Skeletal muscle satellite cell (primary cell): ENCODE measurements at regions not wholly inside any gene's neighbourhood (a gene's known extent, or its start where the extent isn't known, plus 50 kb on each side); places are given as distances from the start of the nearest gene placed in this dataset.

Source experiments
- H3K27me3 ChIP-seq: 2 replicates; pipeline ENCODE4 v1.7.0; 2013; ENCODE audit warnings: low read length; ENCODE audit not compliant: control insufficient read depth, insufficient read depth
- H3K36me3 ChIP-seq: 2 replicates; pipeline ENCODE4 v1.7.0; 2013; ENCODE audit warnings: mild to moderate bottlenecking, control low read depth, low read length; ENCODE audit not compliant: insufficient read depth
- H3K4me1 ChIP-seq: 2 replicates; pipeline ENCODE4 v1.7.0; 2013; ENCODE audit warnings: low read length; ENCODE audit not compliant: control insufficient read depth, insufficient read depth
- H3K4me2 ChIP-seq: 2 replicates; pipeline ENCODE4 v1.7.0; 2013; ENCODE audit warnings: mild to moderate bottlenecking, low read length
- H3K4me3 ChIP-seq: 2 replicates; pipeline ENCODE4 v1.7.0; 2013; ENCODE audit warnings: low read length
- H3K9ac ChIP-seq: 2 replicates; pipeline ENCODE4 v1.7.0; 2013; ENCODE audit warnings: mild to moderate bottlenecking, low read depth, low read length, moderate library complexity
- H3K9me3 ChIP-seq: replicated peaks from 2 replicates; pipeline ENCODE4 v1.7.0; 2013; ENCODE audit warnings: mild to moderate bottlenecking, control low read depth, low read length

DNA sequence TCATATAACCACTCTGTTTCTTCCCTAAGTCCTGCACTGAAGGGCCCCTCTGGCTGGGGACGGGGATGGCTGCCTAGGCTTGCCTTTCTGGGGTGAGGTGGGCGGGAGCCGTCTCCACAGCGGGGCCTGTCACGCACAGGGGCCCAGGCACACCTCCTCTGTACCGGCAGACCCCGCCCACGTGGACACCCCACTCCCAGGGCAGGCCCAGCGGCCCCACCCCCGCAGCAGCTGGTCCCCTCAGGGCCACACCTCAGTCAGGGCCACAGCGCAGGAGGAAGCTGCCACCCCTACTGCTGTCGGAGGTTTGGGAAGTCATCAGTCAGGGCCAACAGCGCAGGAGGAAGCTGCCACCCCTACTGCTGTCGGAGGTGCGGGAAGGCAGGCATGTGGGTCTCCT is 257.6 kb upstream of the RAB6C start:
- Histone ChIP-seq H3K4me3 (no peak overlapping the region), H3K9me3 (peaks cover 9% of the 10 kb centered on the region), H3K36me3 (no peaks in the 10 kb centered on the region), H3K4me1 (no peaks in the 10 kb centered on the region), H3K27me3 (no peaks in the 10 kb centered on the region), H3K9ac (no peak overlapping the region), H3K4me2 (no peak overlapping the region)

DNA sequence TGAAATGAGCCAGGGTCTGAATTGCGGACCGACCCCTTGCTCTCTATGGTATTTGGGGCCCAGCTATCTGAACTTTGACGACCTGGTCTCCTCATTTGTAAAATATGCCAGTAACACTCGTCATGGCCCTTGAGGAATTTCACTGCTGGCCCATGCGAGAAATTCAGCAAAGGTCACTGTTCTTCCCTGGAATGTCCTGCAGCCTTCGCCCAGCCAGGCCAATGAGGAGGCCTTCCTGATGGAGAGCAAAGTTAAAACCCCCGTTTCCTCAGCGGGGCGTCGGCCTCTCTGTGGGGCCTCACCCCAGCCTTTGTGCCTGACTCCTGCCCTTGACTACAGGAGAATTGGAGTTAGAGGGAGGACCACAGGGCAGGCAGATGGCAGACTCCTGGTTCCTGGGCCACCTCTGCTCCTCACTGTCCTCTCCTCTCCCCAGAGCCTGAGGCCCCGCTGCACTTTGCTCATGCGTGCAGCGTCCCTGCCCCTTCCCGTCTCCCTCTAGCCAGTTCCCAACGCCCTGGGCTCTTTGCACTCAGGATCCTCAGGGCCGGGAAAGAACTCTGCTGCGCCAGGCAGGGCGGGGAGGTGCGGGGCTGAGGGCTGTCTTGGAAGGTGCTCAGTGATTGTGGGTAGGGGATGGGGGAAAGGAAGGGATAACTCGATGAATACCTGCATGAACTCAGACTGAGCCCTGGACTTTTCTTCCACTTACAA is 257.0 kb upstream of the RAB6C start:
- Histone ChIP-seq H3K36me3 (no peaks in the 10 kb centered on the region), H3K9me3 (peaks cover 9% of the 10 kb centered on the region), H3K9ac (no peak overlapping the region), H3K27me3 (no peaks in the 10 kb centered on the region), H3K4me3 (no peak overlapping the region), H3K4me2 (no peak overlapping the region), H3K4me1 (no peaks in the 10 kb centered on the region)

DNA sequence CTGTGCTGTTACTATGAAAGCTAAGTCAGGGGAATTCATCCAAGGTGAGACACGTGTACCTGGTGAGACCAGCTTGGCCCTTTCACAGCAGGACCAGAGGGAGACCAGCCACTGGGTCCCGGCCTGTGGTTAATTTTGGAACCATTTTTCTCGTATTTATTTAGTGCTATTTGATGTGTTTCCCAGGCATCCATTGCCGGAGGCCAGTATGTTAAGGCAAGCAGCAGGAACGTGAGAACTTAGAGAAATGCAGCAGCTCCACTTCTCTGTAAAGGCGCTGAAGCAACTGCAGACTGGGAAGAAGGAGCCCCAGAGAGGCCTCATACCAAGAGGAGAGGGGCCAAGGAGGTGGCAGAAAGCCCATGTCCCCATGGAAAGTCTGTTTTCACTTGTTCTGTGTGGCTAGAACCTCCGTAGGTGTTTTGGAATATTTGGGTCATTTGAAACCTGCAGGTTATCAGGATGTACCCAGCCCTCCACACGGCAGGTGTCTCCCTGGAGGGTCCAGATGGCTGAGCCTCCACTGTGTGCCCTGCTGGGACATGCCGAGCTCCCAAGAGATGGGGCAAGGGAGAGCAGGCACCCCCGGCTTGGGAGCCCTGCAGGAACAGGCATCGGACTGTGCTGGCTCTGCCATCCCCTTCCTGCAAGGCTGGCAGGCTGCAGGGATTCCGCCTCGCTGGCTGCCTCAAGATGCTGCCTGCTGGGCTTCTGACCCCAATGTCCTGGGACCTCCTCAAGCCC is 256.0 kb upstream of the RAB6C start:
- Histone ChIP-seq H3K9me3 (peaks cover 4% of the 10 kb centered on the region), H3K36me3 (no peaks in the 10 kb centered on the region), H3K4me3 (no peak overlapping the region), H3K4me2 (no peak overlapping the region), H3K9ac (no peak overlapping the region), H3K4me1 (no peaks in the 10 kb centered on the region), H3K27me3 (no peaks in the 10 kb centered on the region)

- Histone ChIP-seq H3K4me2 (no peak overlapping the region), H3K27me3 (no peaks in the 10 kb centered on the region), H3K9me3 (peaks cover 4% of the 10 kb centered on the region), H3K4me1 (no peaks in the 10 kb centered on the region), H3K4me3 (no peak overlapping the region), H3K36me3 (no peaks in the 10 kb centered on the region), H3K9ac (no peak overlapping the region)
Observed at GRCh38 chr2:129724021-129724757, 255.3 kb upstream of the RAB6C start.

DNA sequence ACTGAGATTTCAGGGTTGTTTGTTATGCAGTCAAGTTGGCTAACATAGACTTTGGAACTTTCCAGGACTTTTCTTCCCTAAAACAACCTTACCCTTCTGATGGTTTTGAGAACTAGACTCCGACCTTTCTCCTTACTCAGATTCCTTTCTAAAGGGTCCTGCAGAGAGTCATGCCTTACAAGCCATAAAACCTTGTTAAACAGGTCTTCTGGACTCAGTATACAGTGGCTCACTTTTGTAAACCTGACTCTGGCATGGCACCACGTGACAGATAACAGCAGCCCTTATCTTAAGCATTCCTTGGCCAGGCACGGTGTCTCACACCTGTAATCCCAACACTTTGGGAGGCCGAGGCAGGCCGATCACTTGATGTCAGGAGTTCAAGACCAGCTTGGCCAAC is 253.2 kb upstream of the RAB6C start:
- Histone ChIP-seq H3K9ac (no peak overlapping the region), H3K27me3 (no peaks in the 10 kb centered on the region), H3K4me3 (no peak overlapping the region), H3K4me2 (no peak overlapping the region), H3K36me3 (no peaks in the 10 kb centered on the region), H3K9me3 (peaks cover 8% of the 10 kb centered on the region), H3K4me1 (no peaks in the 10 kb centered on the region)

DNA sequence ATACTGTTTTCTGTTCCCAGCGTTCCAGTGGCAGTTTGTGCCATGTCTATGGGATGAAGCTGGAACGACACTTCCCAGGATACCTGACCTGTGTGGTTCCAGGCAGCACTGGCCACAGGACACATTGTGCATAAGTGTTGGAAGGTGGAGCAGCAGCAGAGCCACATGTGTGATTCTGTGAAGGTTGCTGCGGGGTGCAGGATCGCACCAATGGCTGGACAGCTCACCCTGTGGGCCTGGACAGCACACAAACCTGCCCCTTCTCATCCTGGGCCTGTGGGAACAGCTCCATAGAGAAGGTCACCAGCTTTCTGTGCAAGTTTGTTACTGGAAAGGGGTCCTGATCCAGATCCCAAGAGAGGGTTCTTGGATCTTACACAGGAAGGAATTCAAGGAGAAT is 252.2 kb upstream of the RAB6C start:
- Histone ChIP-seq H3K4me3 (no peak overlapping the region), H3K9me3 (peaks cover 9% of the 10 kb centered on the region), H3K4me2 (no peak overlapping the region), H3K36me3 (no peaks in the 10 kb centered on the region), H3K4me1 (no peaks in the 10 kb centered on the region), H3K9ac (no peak overlapping the region), H3K27me3 (no peaks in the 10 kb centered on the region)

DNA sequence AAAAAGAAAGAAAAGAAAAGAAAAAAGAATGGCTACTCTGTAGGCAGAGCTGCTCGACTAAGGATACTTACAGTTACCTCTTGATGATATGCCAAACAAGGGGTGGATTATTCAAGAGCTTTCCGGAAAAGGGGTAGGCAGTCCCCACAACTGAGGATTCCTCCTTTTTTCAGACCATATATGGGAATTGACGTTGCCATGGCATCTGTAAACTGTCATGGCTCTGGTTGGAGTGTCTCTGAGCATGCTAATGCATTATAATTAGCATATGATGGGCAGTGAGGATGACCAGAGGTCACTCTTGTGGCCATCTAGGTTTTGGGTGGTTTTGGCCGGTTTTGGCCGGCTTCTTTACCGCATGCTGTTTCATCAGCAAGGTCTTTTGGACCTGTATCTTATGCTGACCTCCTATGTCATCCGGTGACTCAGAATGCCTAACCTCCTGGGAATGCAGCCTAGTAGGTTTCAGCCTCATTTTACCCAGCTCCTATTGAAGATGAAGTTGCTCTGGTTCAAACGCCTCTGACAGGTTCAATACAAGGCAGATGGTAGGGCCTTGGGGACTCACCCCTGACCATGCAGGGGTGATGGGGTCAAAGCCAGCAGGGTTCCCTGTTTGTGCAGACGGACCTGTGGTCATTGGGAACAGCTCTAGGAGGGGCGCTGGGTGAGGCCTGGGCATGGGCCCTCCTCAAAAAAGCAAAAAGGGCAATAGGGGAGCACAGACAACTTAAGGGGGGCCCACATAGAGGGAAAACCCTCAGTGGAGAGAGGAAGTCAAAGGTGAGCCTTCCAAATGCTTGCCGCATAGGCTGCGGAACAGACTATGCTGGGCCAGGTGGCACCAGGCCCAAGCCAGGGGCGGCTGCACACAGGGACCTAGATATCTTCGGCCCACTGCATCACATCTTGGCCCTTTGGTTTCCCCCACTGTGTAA is 251.2 kb upstream of the RAB6C start:
- Histone ChIP-seq H3K4me3 (no peak overlapping the region), H3K4me1 (no peaks in the 10 kb centered on the region)

DNA sequence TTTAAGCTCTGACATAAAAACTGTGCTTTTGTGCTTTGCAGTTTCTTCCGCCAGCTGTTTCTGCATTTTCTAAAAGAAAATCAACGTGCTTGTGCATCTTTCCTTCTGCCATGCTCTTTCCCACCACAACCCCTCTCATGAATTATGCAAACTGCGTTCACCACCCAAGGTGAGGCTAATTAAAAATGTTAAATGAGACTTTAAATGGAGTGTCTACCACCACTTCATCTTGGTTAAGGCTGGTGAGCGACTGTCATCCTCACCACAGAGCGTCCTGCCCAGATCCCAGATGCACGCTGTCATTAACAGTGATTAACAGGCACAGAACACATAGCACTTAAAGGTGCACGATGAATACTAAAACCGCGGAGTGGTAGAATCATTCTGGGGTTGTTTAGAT is 250.5 kb upstream of the RAB6C start:
- Histone ChIP-seq H3K4me1 (no peaks in the 10 kb centered on the region), H3K9me3 (peaks cover 14% of the 10 kb centered on the region), H3K4me3 (no peak overlapping the region), H3K27me3 (no peaks in the 10 kb centered on the region), H3K4me2 (no peak overlapping the region), H3K36me3 (no peaks in the 10 kb centered on the region), H3K9ac (no peak overlapping the region)

More for the DNA sequence above, 251.2 kb upstream of the RAB6C start:
- Histone ChIP-seq H3K36me3 (no peaks in the 10 kb centered on the region), H3K27me3 (no peaks in the 10 kb centered on the region), H3K9ac (no peak overlapping the region), H3K9me3 (peaks cover 13% of the 10 kb centered on the region), H3K4me2 (no peak overlapping the region)

- Histone ChIP-seq H3K36me3 (no peaks in the 10 kb centered on the region), H3K9ac (no peak overlapping the region), H3K4me2 (no peak overlapping the region), H3K4me3 (no peak overlapping the region), H3K27me3 (no peaks in the 10 kb centered on the region), H3K4me1 (no peaks in the 10 kb centered on the region), H3K9me3 (peaks cover 14% of the 10 kb centered on the region)
Observed at GRCh38 chr2:129729646-129730045, 249.8 kb upstream of the RAB6C start.

- no peak overlapping the region for H3K4me3 ChIP-seq
- H3K36me3 ChIP-seq = no peaks in the 10 kb centered on the region
- H3K4me2 ChIP-seq = no peak overlapping the region
- no peaks in the 10 kb centered on the region for H3K4me1 ChIP-seq
- H3K9me3 ChIP-seq = peaks cover 14% of the 10 kb centered on the region
- H3K9ac ChIP-seq = no peak overlapping the region
- no peaks in the 10 kb centered on the region for H3K27me3 ChIP-seq
Observed at GRCh38 chr2:129730979-129731378, 248.5 kb upstream of the RAB6C start.
